SK-N-SH (cell line): ENCODE measurements at regions not wholly inside any gene's neighbourhood (a gene's known extent, or its start where the extent isn't known, plus 50 kb on each side); places are given as distances from the start of the nearest gene placed in this dataset.

ENCODE experiments used
- CTCF ChIA-PET: fragments of 300-600, 350-600 bp; formaldehyde crosslinking; extraction: SDS; loops from one replicate; lab custom pipeline; 2021; lab: Yijun Ruan, JAX
- POLR2A ChIA-PET: fragments of 350-600 bp; sonication (Branson Sonifier 250); formaldehyde crosslinking; extraction: SDS; loops from one replicate; lab custom pipeline; 2020; ENCODE audit warnings: antibody characterized with exemption, inconsistent platforms; lab: Yijun Ruan, JAX
- DNase-seq: peaks from one replicate; pipeline ENCODE4 v3.0.0; 2012
- H2AFZ ChIP-seq: fragments of 200-600 bp; sonication (generic); 2 replicates; pipeline ENCODE4 v1.8.1; 2016; ENCODE audit warnings: antibody characterized with exemption, mild to moderate bottlenecking, low read depth
- H3F3A ChIP-seq: fragments of 200-600 bp; sonication (generic); replicated peaks from 2 replicates; pipeline ENCODE3; 2016; ENCODE audit warnings: antibody characterized with exemption, mild to moderate bottlenecking; ENCODE audit not compliant: insufficient read depth
- H3K27ac ChIP-seq, 2 experiments: fragments of 200-500 bp in 1 of 2; fragments of 200-600 bp in 1 of 2; sonication (Bioruptor generic) in 1 of 2; sonication (generic), shearing (Covaris generic) in 1 of 2; 2 replicates each; pipeline versions ENCODE4 v1.5.1 to v1.6.1; 2014 to 2016; ENCODE audit warnings: low read depth in 2 of 2, inconsistent platforms in 1 of 2, low read length in 1 of 2, mild to moderate bottlenecking in 1 of 2, mixed read lengths in 1 of 2
- H3K27me3 ChIP-seq: fragments of 200-600 bp; sonication (generic), shearing (Covaris generic); 2 replicates; pipeline ENCODE4 v1.6.1; 2016; ENCODE audit warnings: mixed run types; ENCODE audit not compliant: insufficient read depth
- H3K36me3 ChIP-seq, 2 experiments: fragments of 200-500 bp in 1 of 2; fragments of 200-600 bp in 1 of 2; sonication (Bioruptor generic) in 1 of 2; sonication (generic) in 1 of 2; replicated peaks in 1 of 2; 2 replicates each; pipeline versions ENCODE3 to v1.5.1; 2014 to 2016; ENCODE audit warnings: low read length in 1 of 2, mild to moderate bottlenecking in 1 of 2; ENCODE audit not compliant: insufficient read depth in 2 of 2, control insufficient read depth in 1 of 2
- H3K4me1 ChIP-seq, 2 experiments: fragments of 200-500 bp in 1 of 2; fragments of 200-600 bp in 1 of 2; sonication (Bioruptor generic) in 1 of 2; sonication (generic), shearing (Covaris generic) in 1 of 2; 2 replicates each; pipeline versions ENCODE4 v1.5.1 to v1.6.1; 2014 to 2016; ENCODE audit warnings: low read depth in 1 of 2, low read length in 1 of 2, mixed run types in 1 of 2; ENCODE audit not compliant: insufficient read depth in 2 of 2, control insufficient read depth in 1 of 2
- H3K4me2 ChIP-seq: fragments of 200-600 bp; sonication (generic), shearing (Covaris generic); 2 replicates; pipeline ENCODE4 v1.6.1; 2017; ENCODE audit warnings: mixed run types
- H3K4me3 ChIP-seq, 2 experiments: fragments of 200-500 bp in 1 of 2; fragments of 200-600 bp in 1 of 2; sonication (Bioruptor generic) in 1 of 2; sonication (generic), shearing (Covaris generic) in 1 of 2; 2 replicates each; pipeline versions ENCODE4 v1.5.1 to v1.8.1; 2014 to 2016; ENCODE audit warnings: low read depth in 2 of 2, inconsistent platforms in 1 of 2, low read length in 1 of 2, mild to moderate bottlenecking in 1 of 2, mixed read lengths in 1 of 2, moderate library complexity in 1 of 2
- H3K79me2 ChIP-seq: fragments of 200-600 bp; sonication (generic); 2 replicates; pipeline ENCODE4 v1.8.1; 2017; ENCODE audit warnings: mild to moderate bottlenecking; ENCODE audit not compliant: insufficient read depth
- H3K9ac ChIP-seq: fragments of 200-600 bp; sonication (generic); 2 replicates; pipeline ENCODE4 v1.6.1; 2017; ENCODE audit warnings: mixed run types
- H3K9me2 ChIP-seq: fragments of 200-600 bp; sonication (generic); 2 replicates; pipeline ENCODE4 v1.6.1; 2017; ENCODE audit warnings: mixed run types
- H3K9me3 ChIP-seq: fragments of 200-600 bp; sonication (generic); 2 replicates; pipeline ENCODE4 v1.6.1; 2017; ENCODE audit warnings: mixed run types, mild to moderate bottlenecking, moderate library complexity
- H4K20me1 ChIP-seq: fragments of 200-600 bp; sonication (generic); 2 replicates; pipeline ENCODE4 v1.6.1; 2017; ENCODE audit warnings: mild to moderate bottlenecking, mixed run types; ENCODE audit not compliant: insufficient read depth
- CHD2 ChIP-seq: fragments of 150-350 bp; IDR thresholded peaks from 2 replicates; pipeline ENCODE4 v1.6.1; 2018; ENCODE audit warnings: low read length; ENCODE audit not compliant: partially characterized antibody
- ELF1 ChIP-seq: IDR thresholded peaks from 2 replicates; pipeline ENCODE4 v1.4.0; 2012
- EP300 ChIP-seq, 2 experiments: IDR thresholded peaks; 2 replicates each; pipeline versions ENCODE4 v1.4.0 to v1.6.1; 2012; ENCODE audit warnings: borderline replicate concordance in 1 of 2, low read depth in 1 of 2, low read length in 1 of 2
- FOSL2 ChIP-seq: IDR thresholded peaks from 2 replicates; pipeline ENCODE4 v1.4.0; 2012; ENCODE audit warnings: low read depth, mild to moderate bottlenecking, moderate library complexity, borderline replicate concordance
- FOXM1 ChIP-seq: IDR thresholded peaks from 2 replicates; pipeline ENCODE4 v1.4.0; 2012; ENCODE audit warnings: low read depth, mild to moderate bottlenecking
- GATA2 ChIP-seq: sonication (generic); formaldehyde crosslinking; IDR thresholded peaks from 2 replicates; pipeline ENCODE4 v1.5.0; 2020; ENCODE audit warnings: mild to moderate bottlenecking, missing genetic modification reagents
- MAX ChIP-seq: IDR thresholded peaks from 2 replicates; pipeline ENCODE4 v1.4.0; 2012; ENCODE audit warnings: low read depth
- NFIC ChIP-seq: IDR thresholded peaks from 2 replicates; pipeline ENCODE4 v1.4.0; 2012; ENCODE audit warnings: borderline replicate concordance
- NRF1 ChIP-seq: IDR thresholded peaks from 2 replicates; pipeline ENCODE4 v1.6.1; 2012; ENCODE audit warnings: low read depth, mild to moderate bottlenecking, low read length
- RFX5 ChIP-seq: IDR thresholded peaks from 2 replicates; pipeline ENCODE4 v1.6.1; 2012; ENCODE audit warnings: mild to moderate bottlenecking, improper control_type of control experiment, low read length
- RXRA ChIP-seq: IDR thresholded peaks from 2 replicates; pipeline ENCODE4 v1.4.0; 2012; ENCODE audit warnings: low read depth, mild to moderate bottlenecking, borderline replicate concordance
- TCF12 ChIP-seq: IDR thresholded peaks from 2 replicates; pipeline ENCODE4 v1.4.0; 2012
- TEAD4 ChIP-seq: IDR thresholded peaks from 2 replicates; pipeline ENCODE4 v1.4.0; 2012; ENCODE audit warnings: mild to moderate bottlenecking, borderline replicate concordance; ENCODE audit not compliant: insufficient read depth
- YY1 ChIP-seq: IDR thresholded peaks from 2 replicates; pipeline ENCODE4 v1.4.0; 2012; ENCODE audit warnings: low read depth, mild to moderate bottlenecking
- WGBS: methylation state at CpG from one replicate; pipeline ENCODE4 v1.1.6; 2017; ENCODE audit warnings: low lambda C conversion rate; 5-methylcytosine and 5-hydroxymethylcytosine counted together
- TF ChIP-seq, protein P1 (sequence below): fragments of 150-350 bp; IDR thresholded peaks from 2 replicates; pipeline ENCODE4 v1.6.1; 2016; ENCODE audit warnings: mild to moderate bottlenecking, low read depth, low read length

GRCh38 chr18:62629031-62629430, 86.3 kb upstream of the PHLPP1 start:
- H3F3A ChIP-seq = no peaks in the 10 kb centered on the region
- WGBS = 84% methylated on average over 8 of the region's 8 CpGs
- H3K9ac ChIP-seq = no peak overlapping the region
- DNase-seq = no peak
- TF ChIP-seq GATA2 (CRISPR knock-in tag) (no peak), RXRA (no peak), TCF12 (no peak), NFIC (no peak), CHD2 (no peak), MAX (no peak), YY1 (no peak)
- TF ChIP-seq, protein P1, sequence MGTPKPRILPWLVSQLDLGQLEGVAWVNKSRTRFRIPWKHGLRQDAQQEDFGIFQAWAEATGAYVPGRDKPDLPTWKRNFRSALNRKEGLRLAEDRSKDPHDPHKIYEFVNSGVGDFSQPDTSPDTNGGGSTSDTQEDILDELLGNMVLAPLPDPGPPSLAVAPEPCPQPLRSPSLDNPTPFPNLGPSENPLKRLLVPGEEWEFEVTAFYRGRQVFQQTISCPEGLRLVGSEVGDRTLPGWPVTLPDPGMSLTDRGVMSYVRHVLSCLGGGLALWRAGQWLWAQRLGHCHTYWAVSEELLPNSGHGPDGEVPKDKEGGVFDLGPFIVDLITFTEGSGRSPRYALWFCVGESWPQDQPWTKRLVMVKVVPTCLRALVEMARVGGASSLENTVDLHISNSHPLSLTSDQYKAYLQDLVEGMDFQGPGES = no peak
- H3K4me1 ChIP-seq = no peaks in the 10 kb centered on the region
- H2AFZ ChIP-seq = no peak overlapping the region
- no peaks in the 10 kb centered on the region for H3K9me2 ChIP-seq
- no peak overlapping the region for H3K4me3 ChIP-seq
- ChIA-PET CTCF (no interaction called here), POLR2A (no interaction called here)
- H3K36me3 ChIP-seq = no peaks in the 10 kb centered on the region
- no peaks in the 10 kb centered on the region for H3K79me2 ChIP-seq
- H3K27me3 ChIP-seq = no peaks in the 10 kb centered on the region
- H3K4me2 ChIP-seq = no peak overlapping the region
- no peaks in the 10 kb centered on the region for H4K20me1 ChIP-seq
- H3K9me3 ChIP-seq = no peaks in the 10 kb centered on the region
- no peak overlapping the region for H3K27ac ChIP-seq

- Histone ChIP-seq H3K27me3 (no peaks in the 10 kb centered on the region), H3K36me3 (no peaks in the 10 kb centered on the region), H3K4me3 (no peak overlapping the region), H3F3A (no peaks in the 10 kb centered on the region)
- no peak for DNase-seq
- 44% methylated on average over 3 of the region's 3 CpGs for whole genome bisulfite sequencing
- no peak for TF ChIP-seq FOSL2
- no peak for TF ChIP-seq TCF12
- TF ChIP-seq ELF1 = no peak
- no peak for TF ChIP-seq NRF1
- no peak for TF ChIP-seq EP300 (IDR thresholded peaks at IDR 0.05; ENCODE audit: borderline replicate concordance in 1 of 2, low read depth in 1 of 2, low read length in 1 of 2)
- TF ChIP-seq RFX5 = no peak
- no peak for TF ChIP-seq FOXM1
- no peak for TF ChIP-seq TEAD4
- no peak for TF ChIP-seq RXRA
- TF ChIP-seq, all 33 proteins: peak for 0
- no peaks in the 10 kb centered on the region for H3K9me2 ChIP-seq
- H3K9me3 ChIP-seq = no peaks in the 10 kb centered on the region
- H3K9ac ChIP-seq = no peak overlapping the region
- no peak overlapping the region for H3K4me2 ChIP-seq
- CTCF ChIA-PET = no interaction called here
- no peaks in the 10 kb centered on the region for H3K79me2 ChIP-seq
- no peak overlapping the region for H3K27ac ChIP-seq
- POLR2A ChIA-PET = no interaction called here
- no peaks in the 10 kb centered on the region for H4K20me1 ChIP-seq
- no peak overlapping the region for H2AFZ ChIP-seq
- no peaks in the 10 kb centered on the region for H3K4me1 ChIP-seq
These were observed 84.2 kb upstream of the PHLPP1 start for GRCh38 chr18:62631173-62631572.
